Stimulated activated naive CD4-positive, alpha-beta T cell treated with Interleukin-2 at 50 U/mL for 16 hours (primary cell): ENCODE measurements at regions not wholly inside any gene's neighbourhood (a gene's known extent, or its start where the extent isn't known, plus 50 kb on each side); places are given as distances from the start of the nearest gene placed in this dataset.
"Not testable (repeated sequence)": the region's sequence is repeated elsewhere in the genome, so short reads cannot be mapped to it uniquely, and the experiment has no call there.

ENCODE experiments used
- DNase-seq: peaks from one replicate; lab custom pipeline; 2025; lab: John Stamatoyannopoulos, UW

- no peak for DNase-seq
Measured at GRCh38 chr2:180604077-180604476, 376.3 kb upstream of the UBE2E3 start.

GRCh38 chr2:180601016-180601415 lies 379.4 kb upstream of the UBE2E3 start:
- DNase-seq = no peak

DNA sequence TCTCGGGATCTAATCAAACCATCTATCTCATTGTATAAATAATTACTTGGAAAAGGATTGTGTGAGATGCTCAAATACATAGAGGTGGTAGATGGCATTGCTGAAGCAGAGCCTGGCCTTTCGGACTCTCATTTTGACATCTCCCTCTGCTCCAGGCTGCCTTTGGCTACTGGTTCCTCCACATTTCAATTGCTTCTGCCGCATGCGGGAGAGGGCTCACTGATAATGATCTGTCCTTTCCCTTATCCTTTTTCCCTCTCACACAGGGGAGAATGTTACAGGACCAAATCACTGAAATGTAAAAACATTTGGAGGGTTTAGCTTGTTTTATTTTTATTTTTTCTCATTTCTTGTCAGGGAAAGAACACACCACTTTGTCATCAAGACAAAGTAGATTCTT lies 380.6 kb upstream of the UBE2E3 start:
- no peak for DNase-seq

DNA sequence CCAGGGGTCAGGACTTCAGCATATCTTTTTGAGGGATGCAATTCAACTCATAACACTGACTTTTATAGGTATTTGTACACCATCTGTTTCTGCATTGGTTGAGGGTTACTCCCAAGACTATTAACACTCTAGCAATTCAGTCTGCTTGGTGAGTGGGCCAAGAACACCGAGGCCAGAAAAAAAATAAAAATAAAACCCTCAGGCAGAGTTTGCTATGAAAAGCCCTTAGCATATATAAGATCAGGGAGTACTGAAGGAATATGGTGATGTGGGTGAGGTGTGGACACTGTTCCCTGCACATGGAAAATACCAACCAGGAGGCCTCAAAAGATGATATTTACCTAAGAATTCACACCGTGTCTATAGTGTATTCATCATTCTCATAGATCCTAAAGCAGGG lies 383.2 kb upstream of the UBE2E3 start:
- DNase-seq = no peak

- no peak for DNase-seq
Measured at GRCh38 chr2:180596453-180596852, 384.0 kb upstream of the UBE2E3 start.

- no peak for DNase-seq
Measured at GRCh38 chr2:180591947-180592346, 388.5 kb upstream of the UBE2E3 start.

- DNase-seq = not testable (repeated sequence)
Measured at GRCh38 chr2:180591093-180591781, 389.2 kb upstream of the UBE2E3 start.

DNA sequence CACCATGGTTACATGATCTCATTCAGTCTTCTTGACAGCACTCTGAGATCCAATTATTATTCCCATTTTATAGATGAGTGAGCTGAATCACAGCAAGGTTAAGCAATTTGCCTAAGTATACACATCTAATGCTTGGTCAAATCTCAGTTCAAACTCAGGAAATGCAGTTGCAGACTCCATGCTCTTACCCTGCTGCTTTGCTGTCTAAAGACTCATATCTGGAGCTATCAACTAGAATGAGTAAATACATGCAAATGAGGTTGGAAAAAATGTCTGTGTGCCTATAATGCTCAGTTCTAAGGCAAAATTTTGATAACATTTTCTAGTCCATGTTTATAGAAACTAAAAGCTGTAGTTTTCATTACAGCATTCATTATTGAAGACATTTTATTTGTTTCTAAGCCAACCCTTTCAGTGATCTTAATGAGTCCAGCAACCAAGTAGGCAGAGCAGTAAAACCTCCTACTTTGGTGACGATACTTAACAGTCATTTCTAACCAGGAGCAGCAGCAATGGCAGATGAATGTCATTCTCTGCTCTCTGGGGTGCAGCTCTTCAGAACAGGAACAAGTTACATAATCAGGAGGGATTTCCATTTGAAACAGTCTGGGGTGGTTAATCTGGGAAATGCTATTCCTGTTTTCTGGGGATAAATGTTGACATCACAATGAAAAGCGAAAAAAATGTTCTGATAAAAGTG lies 396.8 kb upstream of the UBE2E3 start:
- DNase-seq = no peak

GRCh38 chr2:180579388-180579787 lies 401.0 kb upstream of the UBE2E3 start:
- no peak for DNase-seq

DNA sequence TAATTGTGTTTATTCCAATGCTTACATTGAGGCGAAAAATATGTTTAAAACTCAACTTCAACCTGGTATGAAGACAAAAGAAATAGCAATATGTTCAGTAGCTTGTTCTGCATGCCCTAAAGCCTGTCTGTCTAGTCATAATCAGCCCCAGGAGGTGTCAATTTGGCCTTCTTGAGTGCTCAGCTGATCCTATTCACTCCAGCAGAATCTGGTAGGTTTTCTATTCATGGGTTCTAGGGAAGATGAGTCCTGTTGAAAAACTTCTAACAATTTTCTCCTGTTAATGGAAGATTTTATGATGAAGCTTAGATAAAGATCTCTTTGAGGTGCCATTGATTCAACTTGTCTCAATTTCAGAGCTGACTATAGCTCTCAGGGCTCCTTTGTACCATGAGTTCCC lies 402.0 kb upstream of the UBE2E3 start:
- DNase-seq = no peak

GRCh38 chr2:180577567-180577966 lies 402.8 kb upstream of the UBE2E3 start:
- DNase-seq = no peak

DNA sequence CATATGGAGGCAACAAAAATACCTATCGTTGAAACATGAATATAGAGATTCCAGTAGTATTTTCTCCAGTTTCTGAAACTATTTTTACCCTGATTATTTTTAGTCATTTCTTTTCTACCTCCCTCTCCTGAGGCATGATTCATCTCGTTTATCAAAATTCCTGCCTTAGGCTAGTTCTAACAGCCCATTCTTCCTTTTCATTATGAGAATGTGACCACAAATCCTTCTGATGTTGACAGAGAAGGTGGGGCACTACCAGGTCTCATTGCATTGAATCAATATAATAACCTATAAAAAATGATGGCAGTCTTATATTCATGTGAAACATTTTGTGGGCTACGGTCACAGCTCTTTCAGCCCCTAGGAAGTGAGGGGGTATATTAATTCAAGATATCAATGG lies 406.5 kb upstream of the UBE2E3 start:
- no peak for DNase-seq

DNA sequence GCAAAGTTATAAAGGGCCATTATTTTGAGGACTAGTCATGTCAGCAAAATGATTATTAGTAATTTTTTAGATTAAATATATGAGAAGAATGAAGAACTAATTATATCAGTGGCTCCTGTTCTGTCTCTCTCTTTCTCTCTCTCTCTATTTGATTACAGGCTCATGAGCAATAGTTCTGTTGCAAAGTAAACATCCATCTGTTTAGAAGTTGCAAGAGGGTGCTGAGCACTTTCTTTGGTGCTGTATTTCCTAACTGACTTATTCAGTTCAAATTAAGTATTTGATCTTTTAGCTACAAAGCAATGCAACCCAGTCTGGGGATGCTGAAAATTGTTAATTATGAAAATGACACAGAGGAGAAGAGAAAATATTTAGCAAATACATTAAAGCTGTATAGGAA lies 408.1 kb upstream of the UBE2E3 start:
- DNase-seq = no peak

DNA sequence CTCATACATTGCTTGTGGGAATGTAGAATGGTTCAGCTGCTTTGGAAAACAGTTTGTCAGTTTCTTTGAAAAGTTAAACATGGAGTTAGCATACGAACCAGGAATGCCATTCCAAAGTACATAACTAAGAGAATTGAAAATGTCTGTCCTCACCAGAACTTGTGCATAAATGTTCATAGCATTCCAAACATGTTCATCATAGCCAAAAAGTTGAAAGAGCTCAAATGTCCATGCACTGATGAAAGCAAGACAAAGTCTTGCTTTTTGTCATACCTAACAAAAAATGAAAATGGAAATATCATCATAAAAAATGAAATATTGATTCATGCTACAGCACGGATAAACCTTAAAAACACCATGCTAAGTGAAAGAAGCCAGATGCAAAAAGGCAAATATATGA lies 408.8 kb upstream of the UBE2E3 start:
- no peak for DNase-seq

- DNase-seq = no peak
Measured at GRCh38 chr2:180570864-180571263, 409.5 kb upstream of the UBE2E3 start.

DNA sequence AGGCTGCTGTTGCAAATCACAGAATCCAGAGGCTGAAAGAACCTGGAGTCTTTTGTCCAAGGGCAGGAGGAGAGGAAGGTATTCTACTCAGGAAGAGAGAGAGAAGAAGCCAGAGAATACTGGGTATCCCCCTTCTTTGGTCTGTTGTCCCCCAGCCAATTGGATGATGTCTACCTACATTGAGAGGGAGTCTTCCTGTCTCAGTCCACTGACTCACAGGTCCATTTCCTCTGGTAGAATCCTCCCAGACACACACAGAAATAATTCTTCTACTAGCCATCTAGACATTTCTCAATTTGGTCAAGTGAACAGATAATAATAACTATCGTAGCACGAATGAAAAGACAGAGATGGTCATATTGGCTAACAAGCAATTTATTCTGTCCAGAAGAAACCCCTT lies 416.4 kb upstream of the UBE2E3 start:
- DNase-seq = no peak

GRCh38 chr2:180562378-180562777 lies 418.0 kb upstream of the UBE2E3 start:
- DNase-seq = no peak

DNA sequence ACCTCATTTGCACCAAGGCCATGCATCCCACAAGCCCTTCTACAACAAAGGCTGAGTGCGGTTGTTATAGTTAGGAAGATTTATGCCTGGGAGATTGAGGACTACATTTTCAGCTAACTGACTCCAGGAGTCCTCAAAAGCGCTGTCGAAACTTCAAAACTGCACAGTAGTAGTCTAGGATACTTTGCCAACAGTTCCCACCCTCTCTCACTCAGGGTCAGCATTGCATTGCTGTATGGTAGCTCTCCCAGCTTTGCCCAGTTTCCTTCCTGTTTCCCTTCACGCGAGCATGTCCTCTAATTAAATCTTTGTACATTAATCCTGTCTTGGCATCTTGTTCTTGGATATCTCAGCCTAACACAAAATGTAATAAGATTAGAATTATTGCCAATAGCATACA lies 420.6 kb upstream of the UBE2E3 start:
- DNase-seq = no peak

DNA sequence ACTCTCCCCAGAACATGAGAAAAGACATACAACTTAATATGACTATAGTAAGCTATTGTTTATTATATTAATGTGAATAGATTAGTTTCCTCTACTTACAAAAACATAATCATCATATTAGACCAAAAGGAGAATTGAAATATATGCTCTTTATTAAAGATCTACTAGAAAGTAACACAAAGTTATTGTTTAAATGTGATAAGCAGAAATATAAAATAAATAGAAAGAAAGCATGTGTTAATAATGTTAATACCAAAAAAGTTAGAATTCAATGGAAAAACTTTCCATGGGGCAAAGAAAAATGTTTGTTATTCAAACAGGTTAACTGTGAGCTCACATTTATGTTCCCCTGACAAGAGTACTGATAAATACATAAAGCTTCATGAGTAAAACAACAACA lies 421.4 kb upstream of the UBE2E3 start:
- DNase-seq = no peak

DNA sequence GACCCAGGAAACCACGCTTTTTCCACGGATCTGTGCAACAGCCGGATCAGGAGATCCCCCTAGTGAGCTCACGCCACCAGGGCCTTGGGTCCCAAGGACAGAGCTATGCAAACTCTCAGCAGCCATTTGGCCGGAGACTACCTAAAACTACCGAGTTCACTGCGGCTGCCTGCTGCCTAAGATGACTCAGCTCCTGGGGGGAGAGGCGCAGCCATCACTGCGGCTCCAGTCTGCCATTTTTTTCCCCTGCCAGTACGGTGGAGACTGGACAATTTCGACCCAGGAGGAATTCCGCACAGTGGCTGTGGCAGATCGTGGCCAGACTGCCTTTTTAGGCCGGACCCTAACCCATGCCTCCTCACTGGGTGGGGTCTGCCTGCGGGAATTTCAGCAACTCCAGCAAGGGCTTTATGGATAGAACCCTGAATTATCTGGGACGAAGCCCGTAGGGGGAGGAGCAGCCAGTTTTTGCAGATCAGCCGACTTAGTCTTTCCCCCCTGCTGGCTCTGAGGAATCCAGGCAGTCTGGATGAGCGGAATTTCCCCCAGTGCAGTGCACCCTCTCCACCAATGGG lies 424.9 kb upstream of the UBE2E3 start:
- no peak for DNase-seq

- DNase-seq = no peak
Measured at GRCh38 chr2:180554330-180554729, 426.1 kb upstream of the UBE2E3 start.

DNA sequence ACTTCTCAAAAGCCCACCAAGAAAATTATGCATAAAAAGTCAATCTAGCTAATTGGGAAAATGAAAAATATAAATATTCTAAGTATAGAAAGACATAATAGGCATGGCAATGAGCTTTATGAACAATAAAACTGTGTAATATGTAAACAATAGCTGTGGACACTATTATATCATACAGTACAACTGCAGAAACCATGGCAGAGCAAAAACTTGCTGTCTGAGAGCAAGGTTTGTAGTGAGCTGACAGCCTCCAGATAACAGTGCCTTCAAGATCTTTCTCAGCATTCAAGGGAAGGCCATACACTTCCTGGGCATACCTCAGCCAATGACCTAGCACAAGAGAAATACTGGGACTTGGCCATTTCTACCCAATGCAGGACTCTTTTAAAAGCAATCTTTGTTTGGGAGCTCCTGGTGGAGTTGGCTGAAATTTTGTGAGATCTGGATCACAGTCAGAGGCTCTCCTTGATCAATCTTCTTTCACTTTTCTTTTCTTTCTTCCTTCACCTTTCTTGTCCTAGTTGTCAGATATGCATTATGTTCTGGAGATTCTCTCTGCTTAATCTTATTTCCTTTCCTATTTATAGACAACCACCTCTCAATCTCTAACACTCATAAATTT lies 427.2 kb upstream of the UBE2E3 start:
- DNase-seq = no peak

DNA sequence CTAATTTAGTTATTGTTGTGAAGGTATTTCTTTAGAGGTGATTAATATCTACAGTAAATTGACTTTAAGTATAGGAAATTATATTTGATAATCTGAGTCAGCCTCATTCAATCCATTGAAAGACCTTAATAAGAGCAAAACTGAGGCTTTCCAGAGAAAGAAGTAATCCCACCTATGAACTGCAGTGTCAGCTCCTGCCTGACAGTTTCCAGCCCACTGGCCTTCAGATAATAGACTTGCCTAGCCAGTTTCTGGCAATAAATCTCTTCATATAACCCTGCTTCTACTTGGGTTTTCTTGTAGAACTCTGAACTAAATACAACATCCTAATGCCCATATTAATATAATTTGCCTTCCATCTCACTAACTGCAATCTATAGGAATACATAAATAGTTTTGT lies 437.9 kb upstream of the UBE2E3 start:
- no peak for DNase-seq
